Medulla oblongata (tissue), 1 donor: ENCODE measurements at regions not wholly inside any gene's neighbourhood (a gene's known extent, or its start where the extent isn't known, plus 50 kb on each side); places are given as distances from the start of the nearest gene placed in this dataset.
"Not testable (repeated sequence)": the region's sequence is repeated elsewhere in the genome, so short reads cannot be mapped to it uniquely, and the experiment has no call there.

Source experiments
- DNase-seq: peaks from one replicate; pipeline ENCODE4 v3.0.0-alpha.2; 2015; ENCODE audit errors: extremely low spot score

- not testable (repeated sequence) for DNase-seq
Observed at GRCh38 chr11:33971530-33971929, 79.7 kb upstream of the LMO2 start.

- DNase-seq = peak; percentile 79
Observed at GRCh38 chr11:33970984-33971466, 79.1 kb upstream of the LMO2 start.

GRCh38 chr11:33967451-33967850, 75.6 kb upstream of the LMO2 start:
- no peak for DNase-seq

- no peak for DNase-seq
Observed at GRCh38 chr11:33965032-33965431, 73.2 kb upstream of the LMO2 start.

GRCh38 chr11:33959855-33960400, 68.1 kb upstream of the LMO2 start:
- DNase-seq = no peak

- no peak for DNase-seq
Observed at GRCh38 chr11:33957304-33957917, 65.5 kb upstream of the LMO2 start.

- DNase-seq = no peak
Observed at GRCh38 chr11:33956611-33957010, 64.7 kb upstream of the LMO2 start.

- no peak for DNase-seq
Observed at GRCh38 chr11:33953289-33953688, 61.4 kb upstream of the LMO2 start.

GRCh38 chr11:33952805-33953204, 60.9 kb upstream of the LMO2 start:
- DNase-seq = no peak

GRCh38 chr11:33949252-33949913, 57.5 kb upstream of the LMO2 start:
- peak; percentile 46 for DNase-seq

- DNase-seq = no peak
Observed at GRCh38 chr11:33948494-33948893, 56.6 kb upstream of the LMO2 start.

- not testable (repeated sequence) for DNase-seq
Observed at GRCh38 chr11:33947918-33948317, 56.0 kb upstream of the LMO2 start.

- no peak for DNase-seq
Observed at GRCh38 chr11:33946930-33947329, 55.1 kb upstream of the LMO2 start.

- DNase-seq = no peak
Observed at GRCh38 chr11:33945481-33946268, 53.8 kb upstream of the LMO2 start.

GRCh38 chr11:33944693-33945424, 53.0 kb upstream of the LMO2 start:
- no peak for DNase-seq

GRCh38 chr11:33944345-33944692, 52.4 kb upstream of the LMO2 start:
- DNase-seq = no peak

GRCh38 chr11:33942954-33943353, 51.1 kb upstream of the LMO2 start:
- peak; percentile 70 for DNase-seq

GRCh38 chr11:33941637-33942160, 49.8 kb upstream of the LMO2 start:
- DNase-seq = no peak
